ENCODE measurements at regions not wholly inside any gene's neighbourhood (a gene's known extent, or its start where the extent isn't known, plus 50 kb on each side); places are given as distances from the start of the nearest gene placed in this dataset.
A peak's percentile ranks its signal among the peaks of the same experiment; 100 is the strongest.

DNA sequence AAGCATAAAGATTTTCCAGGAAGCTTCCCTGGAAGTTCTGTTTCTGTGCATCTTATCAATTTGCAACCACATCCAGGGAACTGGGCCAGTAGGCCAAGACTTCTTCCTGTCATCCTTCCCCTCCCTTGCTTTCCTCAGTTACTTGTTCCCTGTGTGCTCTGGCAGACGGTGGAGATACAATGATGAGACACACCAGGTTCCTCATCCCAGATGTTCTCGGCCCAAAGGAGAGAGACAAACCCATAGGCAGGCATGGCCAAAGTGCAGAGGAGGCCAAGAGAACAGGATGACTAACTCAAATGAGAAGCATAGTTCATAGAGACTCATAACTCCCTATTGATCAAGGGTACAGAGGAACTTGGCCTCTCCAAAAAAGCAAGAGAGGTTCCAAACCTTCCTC, 652.6 kb downstream of the CCDC171 start:
- no peak for DNase-seq

DNA sequence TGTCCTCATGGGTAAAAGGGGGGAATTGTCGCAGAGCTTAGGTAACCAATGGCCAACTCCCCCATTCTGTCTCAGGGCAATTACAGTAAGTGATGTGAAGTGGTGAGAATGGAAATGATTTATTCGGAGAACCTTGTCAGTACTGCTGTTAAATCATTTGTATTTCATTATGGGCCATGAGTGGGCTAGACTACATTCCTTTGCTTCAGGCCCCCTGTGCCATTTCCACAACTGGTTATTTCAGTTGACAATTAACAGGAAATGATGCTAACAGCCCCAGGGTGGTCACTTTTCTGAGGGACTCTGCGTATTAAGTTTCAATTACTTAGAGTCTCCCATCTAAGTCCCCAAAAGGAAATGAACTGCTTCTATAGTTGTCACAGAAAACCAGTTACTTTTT, 653.7 kb downstream of the CCDC171 start:
- no peak for DNase-seq

DNA sequence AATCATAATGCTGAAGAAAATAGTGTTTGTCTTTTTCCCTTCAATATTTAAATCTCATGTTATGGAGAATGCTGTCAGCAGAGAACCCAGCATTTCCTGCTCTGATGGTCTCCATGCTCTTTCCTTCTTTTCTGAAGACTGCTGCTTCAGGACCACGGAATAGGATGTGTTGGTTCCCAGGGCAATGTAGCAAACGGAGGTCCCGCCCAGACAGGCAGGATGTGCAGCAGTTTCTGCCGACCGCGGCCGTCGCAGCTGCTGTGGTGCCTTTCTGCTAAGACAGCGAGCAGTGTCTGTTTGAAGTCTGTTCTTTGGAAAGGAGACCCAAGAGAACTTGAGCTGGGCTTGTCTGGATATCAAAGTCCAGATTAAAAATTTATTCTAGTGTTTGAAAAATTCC, 654.3 kb downstream of the CCDC171 start:
- peak; percentile 17 for DNase-seq

DNA sequence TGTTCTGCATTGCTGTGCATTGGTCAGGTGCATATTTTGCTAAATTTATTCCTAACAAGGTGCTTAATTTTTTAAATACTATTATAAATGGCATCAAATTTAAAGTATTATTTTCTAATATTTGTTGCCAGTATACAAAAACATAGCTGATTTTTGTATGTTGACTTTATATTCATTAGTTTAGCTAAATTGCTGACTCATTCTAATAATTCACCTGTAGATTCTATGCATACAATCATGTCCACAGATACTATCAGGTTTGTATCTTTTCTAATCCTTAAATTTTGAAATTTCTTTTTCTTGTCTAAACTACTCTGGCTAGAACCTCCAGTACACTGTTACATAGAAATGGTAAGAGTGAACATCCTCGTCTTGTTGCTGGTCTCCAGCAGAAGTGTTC, 657.6 kb downstream of the CCDC171 start:
- no peak for DNase-seq

DNA sequence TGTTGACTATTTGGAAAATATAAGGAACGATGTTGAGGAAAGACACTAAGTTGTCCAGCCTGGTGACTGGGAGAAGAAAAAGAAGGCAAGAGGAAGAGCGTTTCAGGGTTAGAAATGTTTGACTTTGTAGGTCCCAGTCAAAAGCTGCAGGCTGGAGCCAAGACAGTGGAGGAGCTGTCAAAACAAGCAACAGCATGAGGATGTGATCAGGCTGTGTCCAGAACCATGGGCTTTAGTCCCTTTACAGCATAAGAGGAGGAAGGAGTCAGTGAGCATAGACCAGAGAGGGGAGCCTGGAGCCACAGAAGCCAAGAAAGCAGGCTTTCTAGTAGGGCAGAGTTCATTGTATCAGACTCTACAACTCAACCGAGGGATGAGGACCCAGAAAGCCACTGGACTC, 658.5 kb downstream of the BNC2 start:
- no peak for DNase-seq

DNA sequence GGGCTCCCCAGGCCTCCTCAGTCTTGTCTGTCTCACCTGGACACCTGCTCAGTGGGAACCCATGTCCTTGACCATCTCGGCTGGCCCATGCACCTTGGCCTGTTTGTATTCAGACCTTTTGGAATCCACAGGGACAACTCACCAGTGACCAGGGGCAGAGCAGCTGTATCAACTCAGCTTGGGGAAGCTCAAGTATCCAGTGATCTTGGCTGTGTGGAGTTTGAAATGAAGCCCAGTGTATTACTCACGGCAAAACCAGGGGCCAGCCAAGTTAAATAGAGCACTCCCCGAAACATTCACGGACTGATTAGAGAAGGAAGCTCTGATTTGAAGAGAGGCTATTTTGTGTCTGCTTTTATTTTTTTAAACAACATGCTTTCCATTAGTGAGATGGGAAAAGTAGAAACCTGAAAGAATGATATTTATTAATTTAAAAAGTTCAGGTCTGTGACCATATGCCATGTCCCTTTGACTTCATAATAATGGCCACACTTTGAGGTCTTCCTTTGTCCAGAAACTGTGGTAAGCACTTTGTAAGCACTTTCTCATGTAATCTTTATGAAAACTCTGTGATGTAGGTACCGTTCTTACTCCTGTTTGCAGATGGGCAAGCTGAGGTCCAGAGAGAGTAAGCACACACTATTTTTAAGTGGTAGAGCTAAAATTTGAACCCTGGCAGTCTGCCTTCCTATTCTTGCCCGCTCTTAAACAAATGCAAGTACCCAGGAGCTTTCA, 656.5 kb downstream of the BNC2 start:
- no peak for DNase-seq

DNA sequence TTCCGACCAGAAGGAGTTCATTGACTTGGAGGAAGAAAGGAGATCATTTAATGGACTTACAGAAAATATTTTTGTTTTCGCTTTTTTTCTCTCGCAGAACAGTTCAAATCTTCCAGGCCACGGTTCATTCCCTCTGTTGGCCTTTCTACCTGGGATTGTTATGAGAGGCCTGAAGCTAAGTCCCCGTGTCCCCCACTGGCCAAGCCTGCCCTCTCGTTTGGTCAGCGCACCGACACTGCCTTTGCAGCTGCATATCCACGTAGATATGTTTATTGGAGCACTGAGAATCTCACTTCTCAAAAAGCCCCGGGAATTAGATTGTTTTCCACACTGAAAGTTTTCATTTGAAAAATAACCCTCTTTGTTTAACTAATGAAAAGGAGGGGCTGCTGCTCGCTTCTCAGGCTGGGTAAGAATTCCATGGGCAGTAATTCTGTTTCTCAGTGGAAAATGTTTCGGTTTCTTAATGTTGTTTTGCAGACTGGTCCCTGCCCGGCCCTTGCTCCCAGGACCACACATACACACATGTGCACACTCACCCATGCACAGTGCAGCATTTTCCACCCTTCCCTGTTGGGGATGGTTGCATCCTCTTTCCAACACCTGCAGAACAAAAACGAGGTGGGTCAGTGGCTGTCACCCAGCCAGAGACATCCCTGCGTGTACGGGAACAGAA, 655.7 kb downstream of the BNC2 start:
- DNase-seq: no peak

DNA sequence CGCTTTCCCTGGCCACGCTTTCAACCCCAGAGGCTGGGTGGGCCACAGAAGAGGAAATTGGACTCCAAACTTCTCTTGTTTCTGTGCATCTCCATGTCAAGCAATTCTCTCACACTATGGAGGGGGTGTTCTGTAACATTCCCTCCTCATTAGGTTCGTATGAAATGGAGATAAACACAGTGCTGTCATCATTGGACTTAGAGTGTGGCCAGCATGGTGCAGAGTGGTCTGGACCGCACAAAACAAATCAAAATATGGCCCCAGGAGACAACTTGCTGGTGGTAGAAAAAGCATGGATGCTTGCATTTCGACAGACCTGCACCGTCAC, 655.2 kb downstream of the BNC2 start:
- DNase-seq: no peak

DNA sequence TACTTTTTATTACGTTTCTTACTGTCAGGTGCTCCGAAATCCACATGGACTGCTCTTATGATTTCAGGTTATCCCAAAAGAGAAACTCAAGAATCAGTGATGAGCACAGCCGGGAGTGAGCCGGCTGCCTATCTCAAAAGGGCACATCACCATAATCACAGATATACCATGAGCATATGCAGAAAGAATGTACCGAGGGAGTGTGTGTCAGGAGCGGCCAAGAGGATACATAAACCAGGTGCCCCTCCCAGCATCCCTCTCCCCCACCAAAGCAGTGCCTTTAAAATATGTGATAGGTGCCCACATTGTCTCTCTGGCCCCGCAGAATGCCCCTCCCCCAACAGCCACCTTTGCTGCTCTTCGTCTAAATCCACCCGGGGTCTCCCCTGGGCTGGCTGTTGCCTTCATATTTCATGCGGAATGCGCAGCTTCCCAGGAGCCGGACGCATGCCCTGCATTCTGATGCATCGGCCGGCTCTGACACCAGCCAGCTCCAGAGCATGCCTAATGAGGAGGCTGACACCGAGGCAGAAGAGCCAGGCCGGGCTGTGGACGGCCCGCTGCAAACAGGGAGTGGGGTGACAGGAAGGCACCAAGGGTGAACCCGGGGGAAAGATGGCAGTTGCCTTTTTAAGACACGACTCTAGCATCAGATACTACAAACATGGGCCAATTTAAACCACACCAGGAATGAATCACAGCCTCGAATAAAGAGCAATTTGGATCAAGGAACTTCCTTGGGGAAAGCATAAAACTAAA, 652.3 kb downstream of the BNC2 start:
- no peak for DNase-seq

DNA sequence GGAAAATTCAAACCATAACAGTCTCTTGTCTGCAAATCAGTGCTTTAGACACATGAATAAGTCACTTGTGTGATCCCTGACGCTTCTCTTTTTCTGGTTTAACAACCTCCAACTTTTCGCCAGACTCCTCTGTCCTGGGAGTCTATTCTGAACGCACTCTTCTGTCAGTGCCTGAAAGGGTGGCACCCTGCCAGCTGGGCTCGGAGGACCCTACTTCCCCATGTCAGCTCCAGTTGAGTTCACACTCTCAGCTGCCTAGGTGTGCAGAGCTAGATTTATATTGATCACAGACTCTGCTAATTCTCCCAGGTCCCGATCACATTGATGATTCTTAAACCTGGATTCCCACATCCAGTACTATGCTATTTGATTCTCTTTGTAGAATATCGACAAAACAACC, 649.1 kb downstream of the BNC2 start:
- no peak for DNase-seq

DNA sequence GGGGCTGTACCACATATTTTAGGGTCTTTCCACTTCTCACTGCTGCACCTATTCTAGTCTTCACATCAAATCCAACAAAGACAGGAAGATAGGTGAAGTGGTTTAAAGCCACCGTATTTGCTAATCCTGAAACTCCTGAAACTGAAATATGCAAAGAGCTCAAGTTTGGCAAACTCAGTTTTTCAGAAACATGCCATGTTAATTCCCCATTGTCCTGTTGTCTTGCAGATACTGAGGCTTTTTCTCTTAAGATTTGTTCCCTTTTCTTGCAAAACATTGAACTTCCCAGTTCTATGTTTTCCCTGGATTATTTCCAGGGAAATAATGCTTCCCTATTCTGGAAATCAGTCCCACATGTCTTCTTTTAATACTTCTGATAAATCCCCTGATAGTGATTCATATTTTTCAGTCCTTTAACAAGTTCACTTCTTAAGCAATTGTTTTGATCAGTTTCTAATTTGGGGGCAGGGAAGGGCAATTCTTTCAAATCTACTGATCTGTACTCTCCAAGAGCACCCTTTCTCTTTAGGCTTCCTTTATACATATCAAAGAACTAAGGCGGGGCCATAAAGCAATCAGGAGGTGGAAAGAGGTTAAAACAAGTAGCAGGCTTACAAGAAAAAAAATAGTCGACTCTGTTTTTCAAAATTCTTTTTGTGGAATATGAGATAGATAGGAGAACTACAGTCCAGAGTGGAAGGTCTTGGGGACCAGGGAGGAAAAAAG, 648.5 kb downstream of the BNC2 start:
- no peak for DNase-seq

DNA sequence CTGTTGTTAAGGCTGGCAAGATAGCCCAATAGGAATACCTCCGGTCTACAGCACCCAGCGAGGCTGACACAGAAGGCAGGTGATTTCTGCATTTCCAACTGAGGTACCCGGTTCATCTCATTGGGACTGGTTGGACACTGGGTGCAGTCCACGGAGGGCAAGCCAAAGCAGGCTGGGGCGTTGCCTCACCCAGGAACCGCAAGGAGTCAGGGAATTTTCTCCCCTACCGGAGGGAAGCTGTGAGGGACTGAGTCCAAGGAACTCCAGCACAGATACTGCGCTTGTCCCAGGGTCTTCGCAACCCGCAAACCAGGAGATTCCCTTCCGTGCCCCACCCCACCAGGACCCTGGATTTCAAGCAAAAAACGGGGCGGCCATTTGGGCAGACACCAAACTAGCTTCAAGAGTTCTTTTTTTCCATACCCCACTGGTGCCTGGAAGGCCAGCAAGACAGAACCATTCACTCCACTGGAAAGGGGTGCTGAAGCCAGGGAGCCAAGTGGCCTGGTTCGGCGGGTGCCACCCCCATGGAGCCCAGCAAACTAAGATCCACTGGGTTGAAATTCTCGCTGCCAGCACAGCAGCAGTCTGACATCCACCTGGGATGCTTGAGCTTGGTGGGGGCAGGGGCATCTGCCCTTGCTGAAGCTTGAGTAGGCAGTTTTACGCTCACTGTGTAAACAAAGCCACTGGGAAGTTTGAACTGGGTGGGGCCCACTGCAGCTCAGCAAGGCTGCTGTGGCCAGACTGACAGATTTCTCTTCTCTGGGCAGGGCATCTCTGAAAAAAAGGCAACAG, 647.2 kb downstream of the BNC2 start:
- DNase-seq: no peak

DNA sequence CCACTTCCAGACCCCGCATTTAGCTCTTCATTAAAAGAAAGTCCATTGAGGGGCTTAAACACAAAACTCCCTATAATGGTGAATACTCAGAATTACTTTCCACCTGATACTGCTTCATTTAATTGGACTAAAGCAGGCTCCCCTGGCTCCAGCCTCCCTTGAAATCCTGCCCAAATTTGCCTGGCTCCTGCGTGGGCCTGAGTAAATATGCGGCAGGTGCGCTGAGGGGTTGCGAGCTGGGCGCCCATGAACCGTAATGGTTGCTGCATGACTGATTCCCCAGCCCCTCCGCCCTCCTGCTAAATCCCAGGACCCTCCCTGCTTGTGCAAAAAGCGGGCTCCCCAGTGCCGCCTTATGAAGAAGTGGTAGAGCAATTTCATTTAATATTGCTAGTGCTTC, 639.7 kb downstream of the BNC2 start:
- DNase-seq: no peak

DNA sequence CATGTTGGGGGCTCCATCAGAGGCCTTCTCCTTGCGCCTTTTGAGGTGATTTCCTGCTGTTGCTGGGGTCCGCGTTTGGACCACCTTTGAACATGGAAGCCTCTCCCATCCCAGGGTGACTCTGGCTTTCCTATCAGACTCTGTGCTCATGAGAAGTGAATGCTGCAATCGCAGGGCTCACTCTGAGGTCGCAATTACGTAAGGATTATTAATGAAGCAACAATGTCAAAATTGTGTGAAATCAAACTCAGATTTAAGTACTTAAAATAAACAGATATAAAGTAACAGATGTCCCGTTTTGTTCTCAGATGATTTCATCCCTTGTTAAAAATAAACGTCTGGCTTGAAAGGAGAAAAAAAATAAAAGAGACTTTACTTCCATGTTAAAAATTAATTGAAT, 634.2 kb downstream of the BNC2 start:
- DNase-seq: no peak

DNA sequence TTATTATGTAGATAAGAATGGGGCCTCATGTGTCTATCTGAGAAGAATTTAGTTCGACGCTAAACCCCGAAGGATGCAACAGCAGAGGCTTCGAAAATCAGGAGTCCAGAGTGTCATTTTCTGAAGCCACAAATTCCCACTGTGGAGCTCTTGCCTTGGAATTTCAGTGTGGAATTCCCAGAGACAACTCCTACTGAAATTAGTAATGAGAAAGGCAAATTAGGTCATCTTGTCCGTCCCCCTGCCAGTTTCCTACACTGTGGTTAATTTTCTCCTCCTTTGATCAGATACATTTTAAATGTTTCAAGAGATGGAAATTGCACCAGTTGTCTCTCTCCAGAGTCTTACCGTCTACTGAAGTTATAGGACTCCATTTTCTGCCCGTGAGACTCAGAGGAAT, 633.6 kb downstream of the BNC2 start:
- DNase-seq: no peak

DNA sequence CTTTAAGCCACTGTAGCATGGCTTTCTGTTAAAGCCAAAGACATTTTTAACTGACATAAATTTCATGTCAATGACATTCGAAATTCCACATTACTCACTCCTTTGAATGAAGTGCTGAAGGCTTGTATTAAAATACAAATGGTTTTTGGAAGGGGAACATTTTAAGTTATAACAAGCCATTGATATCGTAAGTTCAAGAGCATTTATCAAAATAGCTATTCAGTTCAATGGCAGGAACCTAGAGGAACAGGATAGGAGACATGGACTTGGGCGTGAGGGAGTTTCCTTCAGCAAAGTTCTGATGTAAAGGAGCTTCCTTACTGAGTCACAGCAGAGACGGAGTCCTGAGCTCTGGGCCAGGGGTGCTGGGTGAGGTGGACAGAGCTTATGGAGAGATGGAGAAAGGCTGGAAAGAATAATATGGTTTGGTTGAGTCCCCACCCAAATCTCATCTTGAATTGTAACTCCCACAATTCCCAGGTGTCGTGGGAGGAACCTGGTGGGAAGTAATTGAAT, 631.8 kb downstream of the BNC2 start:
- DNase-seq: no peak

DNA sequence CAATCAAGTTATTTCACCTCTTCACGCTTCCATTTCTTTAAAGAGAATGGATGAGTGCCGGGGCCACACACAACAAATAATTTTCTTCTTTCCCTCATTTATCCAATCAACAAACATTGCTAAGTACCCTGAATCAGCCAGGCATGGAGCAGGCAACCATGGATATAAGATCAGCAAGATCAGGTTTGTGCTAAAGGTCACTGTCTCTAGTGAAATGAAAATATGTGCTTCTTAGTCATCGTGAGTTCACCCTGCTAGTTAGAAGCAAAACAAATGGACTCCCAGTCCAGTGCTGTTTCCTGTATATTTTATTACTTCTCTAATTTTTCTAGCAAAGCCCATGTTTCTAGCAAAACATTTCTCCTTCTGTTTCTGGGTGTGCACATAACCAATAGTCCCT, 629.2 kb downstream of the BNC2 start:
- no peak for DNase-seq

DNA sequence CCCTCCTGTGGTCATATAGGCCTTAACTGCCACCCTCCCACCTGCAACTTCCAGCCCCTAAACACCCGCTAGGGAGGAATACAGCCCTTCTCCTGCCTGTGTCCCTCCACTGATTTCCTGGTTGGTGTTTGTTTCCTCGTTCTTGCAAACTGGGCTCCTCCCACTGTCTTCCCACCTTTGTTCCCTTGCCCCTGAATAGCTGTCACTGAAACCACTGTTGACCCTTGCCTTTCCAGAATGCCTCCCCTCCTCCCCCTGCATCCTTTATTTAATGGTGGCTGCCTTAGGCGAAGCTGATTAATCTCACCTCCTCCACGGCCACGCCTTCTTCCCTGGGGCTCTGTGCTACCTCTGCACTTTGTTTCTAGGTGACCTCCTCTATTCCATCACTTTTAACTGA, 626.7 kb downstream of the BNC2 start:
- no peak for DNase-seq

DNA sequence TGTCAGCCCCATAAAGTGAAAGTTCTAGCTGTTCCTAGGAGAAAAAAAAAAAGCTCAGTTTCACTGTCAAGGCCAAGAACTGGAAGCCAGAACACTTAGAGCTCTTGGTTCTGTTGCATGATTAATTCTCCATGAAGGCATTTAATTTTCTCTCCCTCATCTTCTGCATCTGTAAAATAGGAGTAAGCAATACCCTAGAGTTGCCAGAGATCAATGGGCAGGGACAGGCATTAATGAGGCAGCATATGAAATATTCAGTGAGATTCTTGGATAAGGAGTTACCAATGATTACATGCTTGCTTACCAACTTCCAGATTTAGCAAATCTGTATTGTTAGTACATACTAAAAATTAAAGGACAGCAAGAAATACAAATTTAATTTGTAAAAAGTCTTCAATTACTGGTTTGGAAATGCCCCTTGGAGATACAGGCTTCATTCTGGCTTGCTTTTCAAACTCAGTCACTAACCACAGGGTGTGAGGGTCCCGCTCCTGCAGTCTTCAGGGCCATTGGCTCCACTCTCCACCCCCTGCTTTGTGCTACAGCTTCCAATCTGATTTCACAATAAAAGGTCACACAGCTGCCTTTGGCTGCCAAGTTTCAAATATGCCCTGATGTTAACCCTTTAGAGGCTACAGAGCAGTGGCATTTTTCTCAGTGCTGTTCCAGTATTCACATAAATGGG, 624.6 kb downstream of the BNC2 start:
- DNase-seq: no peak

DNA sequence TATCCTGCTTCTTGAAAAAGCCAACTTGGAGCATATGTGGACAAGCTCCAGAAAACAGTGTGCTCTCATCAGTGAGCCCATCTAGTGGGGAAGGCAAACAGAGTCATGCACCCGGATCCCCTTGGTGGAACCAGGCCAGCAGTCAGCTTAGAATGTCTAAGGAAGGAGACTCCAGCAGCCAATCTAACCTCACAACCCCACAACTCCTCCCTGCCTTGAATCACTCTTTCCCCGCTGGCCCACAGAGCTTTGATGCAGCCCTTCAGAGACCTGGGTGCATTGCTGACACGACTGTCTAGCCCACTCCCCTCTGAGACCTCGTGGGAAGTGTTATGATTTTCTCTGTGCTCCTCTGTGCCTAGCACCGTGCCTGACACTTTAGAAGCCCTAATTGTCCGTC, 623.7 kb downstream of the BNC2 start:
- DNase-seq: no peak

DNA sequence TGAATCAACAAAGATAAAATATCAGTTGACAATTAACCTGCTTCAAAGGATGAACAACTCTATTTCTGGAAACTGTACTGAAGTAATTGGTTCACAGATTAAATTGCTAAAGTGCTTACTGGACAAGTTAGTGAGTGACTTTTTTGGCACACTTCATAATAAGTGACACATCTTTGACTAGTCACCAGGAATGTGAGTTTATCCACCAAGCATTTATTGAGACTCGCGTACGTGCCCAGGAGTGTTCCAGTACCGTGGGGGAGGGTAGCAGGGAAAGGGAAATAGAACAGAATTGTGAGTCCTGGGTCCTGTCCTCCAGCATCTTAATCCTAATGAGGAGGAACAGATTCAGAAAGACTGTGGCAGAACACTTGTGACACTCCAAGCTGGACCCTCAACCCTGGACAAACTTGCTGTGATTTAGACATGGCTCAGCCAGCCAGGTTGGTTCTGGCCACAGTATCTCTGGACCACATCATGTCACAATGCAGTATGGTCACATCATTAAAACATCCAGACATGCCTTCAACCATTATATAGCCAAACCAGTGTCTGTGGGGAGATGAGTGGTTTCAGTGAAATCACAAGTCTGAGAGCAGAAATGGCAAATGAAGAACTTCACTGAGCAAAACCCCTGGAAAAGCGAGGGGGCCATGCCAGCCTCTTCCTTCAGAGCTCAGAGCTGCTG, 623.1 kb downstream of the BNC2 start:
- no peak for DNase-seq

Data from hematopoietic multipotent progenitor cell treated with erythropoietin and hydrocortisone succinate and interleukin-3 and kit ligand, for 6 days (in vitro differentiated cells).